DMS79 treated with DMSO at 0.1 percent for 48 hours (cell line): ENCODE measurements at regions not wholly inside any gene's neighbourhood (a gene's known extent, or its start where the extent isn't known, plus 50 kb on each side); places are given as distances from the start of the nearest gene placed in this dataset.

Experiments
- DNase-seq: peaks from one replicate; lab custom pipeline; 2025; lab: John Stamatoyannopoulos, UW

GRCh38 chr1:218817691-218818465 lies 355.8 kb upstream of the LYPLAL1 start:
- DNase-seq, result no peak

GRCh38 chr1:218823291-218823900 lies 350.3 kb upstream of the LYPLAL1 start:
- no peak for DNase-seq

- no peak for DNase-seq
Observed at GRCh38 chr1:218827486-218827885, 346.2 kb upstream of the LYPLAL1 start.

GRCh38 chr1:218828125-218828650 lies 345.5 kb upstream of the LYPLAL1 start:
- DNase-seq, result no peak

- DNase-seq, result no peak
Observed at GRCh38 chr1:218829097-218829496, 344.6 kb upstream of the LYPLAL1 start.

GRCh38 chr1:218835609-218836008 lies 338.1 kb upstream of the LYPLAL1 start:
- DNase-seq, result no peak

- no peak for DNase-seq
Observed at GRCh38 chr1:218836264-218836663, 337.4 kb upstream of the LYPLAL1 start.

GRCh38 chr1:218837051-218837450 lies 336.6 kb upstream of the LYPLAL1 start:
- DNase-seq, result no peak

- DNase-seq, result no peak
Observed at GRCh38 chr1:218845589-218845988, 328.1 kb upstream of the LYPLAL1 start.

- DNase-seq, result no peak
Observed at GRCh38 chr1:218846181-218846580, 327.5 kb upstream of the LYPLAL1 start.

- DNase-seq, result no peak
Observed at GRCh38 chr1:218847089-218847768, 326.4 kb upstream of the LYPLAL1 start.

GRCh38 chr1:218848009-218848408 lies 325.7 kb upstream of the LYPLAL1 start:
- no peak for DNase-seq

- DNase-seq, result no peak
Observed at GRCh38 chr1:218850367-218850766, 323.3 kb upstream of the LYPLAL1 start.

GRCh38 chr1:218851586-218851985 lies 322.1 kb upstream of the LYPLAL1 start:
- DNase-seq, result no peak

- no peak for DNase-seq
Observed at GRCh38 chr1:218852527-218852926, 321.2 kb upstream of the LYPLAL1 start.

GRCh38 chr1:218863987-218864386 lies 309.7 kb upstream of the LYPLAL1 start:
- DNase-seq, result no peak

GRCh38 chr1:218865591-218865990 lies 308.1 kb upstream of the LYPLAL1 start:
- no peak for DNase-seq

GRCh38 chr1:218866507-218866906 lies 307.2 kb upstream of the LYPLAL1 start:
- DNase-seq, result no peak

- DNase-seq, result no peak
Observed at GRCh38 chr1:218867066-218867465, 306.6 kb upstream of the LYPLAL1 start.

- no peak for DNase-seq
Observed at GRCh38 chr1:218867941-218868626, 305.6 kb upstream of the LYPLAL1 start.

- DNase-seq, result no peak
Observed at GRCh38 chr1:218869276-218869675, 304.4 kb upstream of the LYPLAL1 start.

- DNase-seq, result no peak
Observed at GRCh38 chr1:218872026-218872425, 301.7 kb upstream of the LYPLAL1 start.
